Upper lobe of left lung (tissue), 6 donors: ENCODE measurements at regions not wholly inside any gene's neighbourhood (a gene's known extent, or its start where the extent isn't known, plus 50 kb on each side); places are given as distances from the start of the nearest gene placed in this dataset.

Experiments
- ATAC-seq, 2 donors: fragments of 200-7000 bp; cut with Tn5 transposase; one replicate each; pipeline ENCODE4 v1.9.1; 2022; ENCODE audit warnings: mild to moderate bottlenecking in 2 of 2, moderate library complexity in 2 of 2; ENCODE audit not compliant: low FRiP score in 2 of 2
- DNase-seq, 2 donors: peaks; one replicate each; pipeline ENCODE4 v3.0.0-alpha.2; 2019 to 2020
- H3K27ac ChIP-seq, 4 donors: fragments of 200-600 bp; sonication (generic); one replicate each; pipeline ENCODE4 v1.5.1; 2016 to 2019
- H3K27me3 ChIP-seq, 4 donors: fragments of 200-600 bp; sonication (generic); one replicate each; pipeline ENCODE4 v1.5.1; 2017 to 2019
- H3K36me3 ChIP-seq, 4 donors: fragments of 200-600 bp; sonication (generic); one replicate each; pipeline ENCODE4 v1.5.1; 2016 to 2019
- H3K4me1 ChIP-seq, 4 donors: fragments of 200-600 bp; sonication (generic); one replicate each; pipeline ENCODE4 v1.5.1; 2018 to 2019
- H3K4me3 ChIP-seq, 4 donors: fragments of 200-600 bp; sonication (generic); one replicate each; pipeline ENCODE4 v1.5.1; 2017 to 2019; ENCODE audit warnings: mild to moderate bottlenecking in 2 of 4, moderate library complexity in 1 of 4
- H3K9me3 ChIP-seq, 4 donors: fragments of 200-600 bp; sonication (generic); one replicate each; pipeline ENCODE4 v1.5.1; 2018 to 2019
- EP300 ChIP-seq, 4 donors: sonication (generic); formaldehyde crosslinking; IDR thresholded peaks; one replicate each; pipeline ENCODE4 v1.5.1; 2017; ENCODE audit warnings: antibody characterized with exemption in 4 of 4, control low read depth in 2 of 4
- POLR2A ChIP-seq, 4 donors: fragments of 450-650 bp; IDR thresholded peaks; one replicate each; pipeline ENCODE4 v1.5.1; 2016 to 2017; ENCODE audit warnings: antibody characterized with exemption in 4 of 4, mild to moderate bottlenecking in 2 of 4
- POLR2AphosphoS5 ChIP-seq, 2 donors: sonication (generic); formaldehyde crosslinking; IDR thresholded peaks; one replicate each; pipeline ENCODE4 v1.5.1; 2017; ENCODE audit warnings: antibody characterized with exemption in 2 of 2
- WGBS, 2 donors: methylation state at CpG; one replicate each; pipeline ENCODE4 v1.1.5; 2017 to 2018; 5-methylcytosine and 5-hydroxymethylcytosine counted together
- TF ChIP-seq, protein P1 (sequence below), 6 experiments: fragments of 450-650 bp in 4 of 6; fragments of 200-600 bp in 2 of 6; sonication (generic) in 2 of 6; IDR thresholded peaks; one replicate each; pipeline ENCODE4 v1.5.1; 2016 to 2019; ENCODE audit warnings: antibody characterized with exemption in 6 of 6
- donor health status: DM: no; HTN: no; CAD: no; lungs with moderate emphysema.
- donor health status: DM: no; HTN: yes; CAD: no; lungs with severe emphysema.

GRCh38 chr22:49608660-49609059 is 219.0 kb downstream of the BRD1 start:
- Histone ChIP-seq H3K4me3 (no peak overlapping the region), H3K9me3 (peaks cover 5 to 19% (median 7%) of the 10 kb centered on the region in 4 donors), H3K4me1 (no peaks in the 10 kb centered on the region), H3K27me3 (no peaks in the 10 kb centered on the region), H3K36me3 (no peaks in the 10 kb centered on the region), H3K27ac (no peak overlapping the region)
- DNase-seq = no peak
- TF ChIP-seq POLR2A (IDR thresholded peaks at IDR 0.05) (no peak), EP300 (IDR thresholded peaks at IDR 0.05) (no peak), POLR2AphosphoS5 (IDR thresholded peaks at IDR 0.05) (no peak)
- TF ChIP-seq, protein P1, sequence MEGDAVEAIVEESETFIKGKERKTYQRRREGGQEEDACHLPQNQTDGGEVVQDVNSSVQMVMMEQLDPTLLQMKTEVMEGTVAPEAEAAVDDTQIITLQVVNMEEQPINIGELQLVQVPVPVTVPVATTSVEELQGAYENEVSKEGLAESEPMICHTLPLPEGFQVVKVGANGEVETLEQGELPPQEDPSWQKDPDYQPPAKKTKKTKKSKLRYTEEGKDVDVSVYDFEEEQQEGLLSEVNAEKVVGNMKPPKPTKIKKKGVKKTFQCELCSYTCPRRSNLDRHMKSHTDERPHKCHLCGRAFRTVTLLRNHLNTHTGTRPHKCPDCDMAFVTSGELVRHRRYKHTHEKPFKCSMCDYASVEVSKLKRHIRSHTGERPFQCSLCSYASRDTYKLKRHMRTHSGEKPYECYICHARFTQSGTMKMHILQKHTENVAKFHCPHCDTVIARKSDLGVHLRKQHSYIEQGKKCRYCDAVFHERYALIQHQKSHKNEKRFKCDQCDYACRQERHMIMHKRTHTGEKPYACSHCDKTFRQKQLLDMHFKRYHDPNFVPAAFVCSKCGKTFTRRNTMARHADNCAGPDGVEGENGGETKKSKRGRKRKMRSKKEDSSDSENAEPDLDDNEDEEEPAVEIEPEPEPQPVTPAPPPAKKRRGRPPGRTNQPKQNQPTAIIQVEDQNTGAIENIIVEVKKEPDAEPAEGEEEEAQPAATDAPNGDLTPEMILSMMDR (IDR thresholded peaks at IDR 0.05) = no peak
- 84 to 89% methylated on average over 14 of the region's 14 CpGs for WGBS, 2 donors
- ATAC-seq = no peak

- TF ChIP-seq POLR2A (IDR thresholded peaks at IDR 0.05) (no peak), EP300 (IDR thresholded peaks at IDR 0.05) (no peak), POLR2AphosphoS5 (IDR thresholded peaks at IDR 0.05) (no peak)
- TF ChIP-seq, protein P1 (IDR thresholded peaks at IDR 0.05) = no peak
- peaks cover 5 to 19% (median 7%) of the 10 kb centered on the region in 4 donors for H3K9me3 ChIP-seq
- ATAC-seq (no peak), DNase-seq (no peak)
- no peaks in the 10 kb centered on the region for H3K4me1 ChIP-seq
- WGBS, 2 donors = 90 to 95% methylated on average over 6 to 8 of the region's 8 CpGs
- no peaks in the 10 kb centered on the region for H3K36me3 ChIP-seq
- H3K27me3 ChIP-seq = no peaks in the 10 kb centered on the region
- H3K4me3 ChIP-seq = no peak overlapping the region
- no peak overlapping the region for H3K27ac ChIP-seq
Observed at GRCh38 chr22:49608228-49608627, 219.4 kb downstream of the BRD1 start.

- 93 to 96% methylated on average over 6 to 13 of the region's 13 CpGs for WGBS, 2 donors
- H3K36me3 ChIP-seq = no peaks in the 10 kb centered on the region
- no peak overlapping the region for H3K4me3 ChIP-seq
- no peaks in the 10 kb centered on the region for H3K4me1 ChIP-seq
- DNase-seq (no peak), ATAC-seq (no peak)
- H3K27ac ChIP-seq = no peak overlapping the region
- TF ChIP-seq, protein P1 (IDR thresholded peaks at IDR 0.05) = no peak
- no peak for TF ChIP-seq EP300 (IDR thresholded peaks at IDR 0.05)
- no peak for TF ChIP-seq POLR2A (IDR thresholded peaks at IDR 0.05)
- no peak for TF ChIP-seq POLR2AphosphoS5 (IDR thresholded peaks at IDR 0.05)
- H3K9me3 ChIP-seq = peaks cover 3 to 15% (median 7%) of the 10 kb centered on the region in 4 donors
- H3K27me3 ChIP-seq = no peaks in the 10 kb centered on the region
Observed at GRCh38 chr22:49607821-49608220, 219.9 kb downstream of the BRD1 start.

GRCh38 chr22:49606562-49607290 is 220.9 kb downstream of the BRD1 start:
- no peaks in the 10 kb centered on the region for H3K4me1 ChIP-seq
- H3K36me3 ChIP-seq = no peaks in the 10 kb centered on the region
- no peaks in the 10 kb centered on the region for H3K27me3 ChIP-seq
- TF ChIP-seq EP300 (IDR thresholded peaks at IDR 0.05) (no peak), POLR2A (IDR thresholded peaks at IDR 0.05) (no peak), POLR2AphosphoS5 (IDR thresholded peaks at IDR 0.05) (no peak)
- H3K27ac ChIP-seq = no peak overlapping the region
- H3K9me3 ChIP-seq = peaks cover 0 to 13% (median 7%) of the 10 kb centered on the region in 4 donors
- ATAC-seq (no peak), DNase-seq (no peak)
- WGBS, 2 donors = 93% methylated on average over 16 to 18 of the region's 18 CpGs
- no peak overlapping the region for H3K4me3 ChIP-seq

DNA sequence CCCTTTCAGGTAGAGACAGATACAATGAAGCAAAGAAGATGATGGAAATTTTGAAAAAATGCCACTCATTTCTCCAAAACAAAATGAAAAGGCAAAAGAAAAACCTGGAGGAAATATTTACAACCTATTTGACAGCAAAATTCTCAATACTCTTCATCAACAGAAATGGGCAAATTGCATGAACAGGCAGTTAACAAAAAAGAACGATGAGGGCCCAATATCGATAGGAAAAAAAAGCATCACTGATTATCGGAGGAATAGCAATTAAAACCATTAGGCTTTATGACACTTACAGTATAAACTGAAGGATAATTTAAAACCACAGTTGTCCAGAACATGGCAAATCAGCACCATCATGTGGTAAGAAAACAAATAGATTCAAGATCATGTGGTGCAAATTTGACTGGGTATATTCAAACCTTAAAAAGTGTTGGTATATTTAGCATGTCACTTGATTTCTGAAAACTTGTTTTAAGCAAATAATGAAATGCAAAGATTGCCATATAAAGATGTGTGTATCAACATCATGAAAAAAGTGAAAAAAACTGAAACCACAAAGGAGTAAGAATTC is 222.9 kb downstream of the BRD1 start:
- 96% methylated on average over 3 of the region's 3 CpGs for WGBS, 2 donors
- TF ChIP-seq EP300 (IDR thresholded peaks at IDR 0.05) (no peak), POLR2AphosphoS5 (IDR thresholded peaks at IDR 0.05) (no peak), POLR2A (IDR thresholded peaks at IDR 0.05) (no peak)
- TF ChIP-seq, protein P1 (IDR thresholded peaks at IDR 0.05) = no peak

More for the DNA sequence above, 222.9 kb downstream of the BRD1 start:
- no peak for ATAC-seq
- no peak overlapping the region for H3K27ac ChIP-seq
- H3K27me3 ChIP-seq = no peaks in the 10 kb centered on the region
- H3K4me1 ChIP-seq = no peaks in the 10 kb centered on the region
- H3K36me3 ChIP-seq = no peaks in the 10 kb centered on the region
- H3K9me3 ChIP-seq = peaks cover 0 to 13% (median 7%) of the 10 kb centered on the region in 4 donors
- DNase-seq = no peak
- H3K4me3 ChIP-seq = no peak overlapping the region
